ENCODE measurements at regions not wholly inside any gene's neighbourhood (a gene's known extent, or its start where the extent isn't known, plus 50 kb on each side); places are given as distances from the start of the nearest gene placed in this dataset.

DNA sequence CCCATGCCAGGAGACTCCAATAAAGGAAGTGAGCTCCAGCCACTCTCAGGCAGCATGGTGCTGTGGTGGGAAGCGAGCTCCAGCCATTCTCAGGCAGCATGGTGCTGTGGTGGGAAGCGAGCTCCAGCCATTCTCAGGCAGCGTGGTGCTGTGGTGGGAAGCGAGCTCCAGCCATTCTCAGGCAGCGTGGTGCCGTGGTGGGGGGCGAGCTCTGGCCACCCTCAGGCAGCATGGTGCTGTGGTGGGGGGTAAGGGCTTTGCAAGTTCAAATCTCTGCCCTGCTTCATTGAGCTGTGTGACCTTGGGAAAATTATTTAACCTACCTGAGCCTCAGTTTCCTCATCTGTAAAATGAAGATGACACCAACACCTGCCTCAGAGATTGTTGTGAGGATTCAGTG, 975.1 kb downstream of the BCL11B start:
- TF ChIP-seq, protein P1, sequence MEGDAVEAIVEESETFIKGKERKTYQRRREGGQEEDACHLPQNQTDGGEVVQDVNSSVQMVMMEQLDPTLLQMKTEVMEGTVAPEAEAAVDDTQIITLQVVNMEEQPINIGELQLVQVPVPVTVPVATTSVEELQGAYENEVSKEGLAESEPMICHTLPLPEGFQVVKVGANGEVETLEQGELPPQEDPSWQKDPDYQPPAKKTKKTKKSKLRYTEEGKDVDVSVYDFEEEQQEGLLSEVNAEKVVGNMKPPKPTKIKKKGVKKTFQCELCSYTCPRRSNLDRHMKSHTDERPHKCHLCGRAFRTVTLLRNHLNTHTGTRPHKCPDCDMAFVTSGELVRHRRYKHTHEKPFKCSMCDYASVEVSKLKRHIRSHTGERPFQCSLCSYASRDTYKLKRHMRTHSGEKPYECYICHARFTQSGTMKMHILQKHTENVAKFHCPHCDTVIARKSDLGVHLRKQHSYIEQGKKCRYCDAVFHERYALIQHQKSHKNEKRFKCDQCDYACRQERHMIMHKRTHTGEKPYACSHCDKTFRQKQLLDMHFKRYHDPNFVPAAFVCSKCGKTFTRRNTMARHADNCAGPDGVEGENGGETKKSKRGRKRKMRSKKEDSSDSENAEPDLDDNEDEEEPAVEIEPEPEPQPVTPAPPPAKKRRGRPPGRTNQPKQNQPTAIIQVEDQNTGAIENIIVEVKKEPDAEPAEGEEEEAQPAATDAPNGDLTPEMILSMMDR (IDR thresholded peaks at IDR 0.05), result no peak
- TF ChIP-seq POLR2A (IDR thresholded peaks at IDR 0.05), result no peak
- TF ChIP-seq EP300 (IDR thresholded peaks at IDR 0.05), result no peak
